Right lobe of liver (tissue), 6 donors: ENCODE measurements at regions not wholly inside any gene's neighbourhood (a gene's known extent, or its start where the extent isn't known, plus 50 kb on each side); places are given as distances from the start of the nearest gene placed in this dataset.
"Not testable (repeated sequence)": the region's sequence is repeated elsewhere in the genome, so short reads cannot be mapped to it uniquely, and the experiment has no call there.

Experiments
- ATAC-seq, 4 donors: fragments of 200-7000 bp; cut with Tn5 transposase; one replicate each; pipeline ENCODE4 v1.9.1; 2020; ENCODE audit warnings: mild to moderate bottlenecking in 4 of 4, moderate library complexity in 4 of 4
- DNase-seq, 3 donors: peaks; one replicate each; pipeline ENCODE4 v3.0.0-alpha.2; 2020
- H3K27ac ChIP-seq, 3 donors: fragments of 200-600 bp; one replicate each; pipeline ENCODE4 v1.8.0; 2022
- H3K27me3 ChIP-seq, 2 donors: fragments of 200-600 bp; one replicate each; pipeline ENCODE4 v1.8.0; 2022
- H3K36me3 ChIP-seq, 4 donors: fragments of 200-600 bp; sonication (generic) in 1 of 4; one replicate each; pipeline versions ENCODE4 v1.5.1 to v1.8.0; 2017 to 2022; ENCODE audit warnings: control low read depth in 1 of 4
- H3K4me1 ChIP-seq, 4 donors: fragments of 200-600 bp; sonication (generic) in 1 of 4; one replicate each; pipeline versions ENCODE4 v1.5.1 to v1.8.0; 2017 to 2022; ENCODE audit warnings: control low read depth in 1 of 4
- H3K4me3 ChIP-seq, 3 donors: fragments of 200-600 bp; one replicate each; pipeline ENCODE4 v1.8.0; 2022
- H3K9me3 ChIP-seq, 4 donors: fragments of 200-600 bp; sonication (generic) in 1 of 4; one replicate each; pipeline versions ENCODE4 v1.5.1 to v1.8.0; 2017 to 2022; ENCODE audit warnings: control low read depth in 1 of 4
- CTCF ChIP-seq, 4 donors: fragments of 200-600 bp in 3 of 4; fragments of 450-650 bp in 1 of 4; IDR thresholded peaks; one replicate each; pipeline versions ENCODE4 v1.5.1 to v1.8.0; 2016 to 2022; ENCODE audit warnings: antibody characterized with exemption in 4 of 4, mild to moderate bottlenecking in 2 of 4
- POLR2A ChIP-seq: fragments of 450-650 bp; IDR thresholded peaks from one replicate; pipeline ENCODE4 v1.6.1; 2017; ENCODE audit warnings: antibody characterized with exemption, mild to moderate bottlenecking
- WGBS: methylation state at CpG from one replicate; pipeline ENCODE4 v1.1.6; 2018; ENCODE audit warnings: low coverage, low lambda C conversion rate; ENCODE audit not compliant: insufficient coverage; ENCODE audit errors: missing lambda C conversion rate; 5-methylcytosine and 5-hydroxymethylcytosine counted together
- intact Hi-C, 2 donors: fragments of 100-400 bp; cut with DNase I; formaldehyde crosslinking; loops; one replicate each; pipeline versions ENCODE4 v1.11.2 to v1.14.1; 2022
- donor health status: DM: no; HTN: yes; CAD: no.
- donor health status: DM: no; HTN: no; CAD: no.
- donor health status: DM: no; HTN: no; CAD: no.
- donor health status: DM: no; HTN: yes; CAD: no.
- donor health status: DM: no; HTN: yes; CAD: no.

- H3K4me1 ChIP-seq, result no peaks in the 10 kb centered on the region
- no peaks in the 10 kb centered on the region for H3K27me3 ChIP-seq
- intact Hi-C loops, result no loop called here
- ATAC-seq, result no peak
- no peak overlapping the region for H3K27ac ChIP-seq
- no peaks in the 10 kb centered on the region for H3K36me3 ChIP-seq
- H3K4me3 ChIP-seq, result no peak overlapping the region
- TF ChIP-seq POLR2A (no peak), CTCF (IDR thresholded peaks at IDR 0.05) (no peak)
- 35% methylated on average over 3 of the region's 3 CpGs for WGBS
- no peak for DNase-seq
- H3K9me3 ChIP-seq, result no peaks in the 10 kb centered on the region
Measured at GRCh38 chr16:61105544-61105943, 930.7 kb downstream of the CDH8 start.

- no peak for ATAC-seq
- WGBS, result 34% methylated on average over 2 of the region's 2 CpGs
Measured at GRCh38 chr16:61098505-61098904, 937.7 kb downstream of the CDH8 start.

GRCh38 chr16:61091300-61091699, 944.9 kb downstream of the CDH8 start:
- H3K27me3 ChIP-seq, intact Hi-C loops, H3K27ac ChIP-seq, H3K36me3 ChIP-seq, DNase-seq, H3K4me1 ChIP-seq, H3K9me3 ChIP-seq, ATAC-seq, H3K4me3 ChIP-seq: not testable (repeated sequence)
- WGBS, result 66% methylated on average over 3 of the region's 7 CpGs

More at GRCh38 chr16:61098505-61098904, 937.7 kb downstream of the CDH8 start:
- H3K4me3 ChIP-seq, result no peak overlapping the region
- no peaks in the 10 kb centered on the region for H3K27me3 ChIP-seq
- H3K4me1 ChIP-seq, result no peaks in the 10 kb centered on the region
- H3K27ac ChIP-seq, result no peak overlapping the region
- TF ChIP-seq POLR2A, result no peak
- intact Hi-C loops, result no loop called here
- no peaks in the 10 kb centered on the region for H3K36me3 ChIP-seq
- H3K9me3 ChIP-seq, result no peaks in the 10 kb centered on the region
- DNase-seq, result no peak

GRCh38 chr16:61083711-61084110, 952.5 kb downstream of the CDH8 start:
- no peaks in the 10 kb centered on the region for H3K9me3 ChIP-seq
- no peak overlapping the region for H3K4me3 ChIP-seq
- TF ChIP-seq POLR2A (no peak), CTCF (IDR thresholded peaks at IDR 0.05) (no peak)
- H3K4me1 ChIP-seq, result no peaks in the 10 kb centered on the region
- no peak overlapping the region for H3K27ac ChIP-seq
- no peak for DNase-seq
- intact Hi-C loops, result no loop called here
- ATAC-seq, result no peak
- no peaks in the 10 kb centered on the region for H3K36me3 ChIP-seq
- 14% methylated on average over 1 of the region's 1 CpG for WGBS
- no peaks in the 10 kb centered on the region for H3K27me3 ChIP-seq

GRCh38 chr16:61074324-61074723, 961.9 kb downstream of the CDH8 start:
- H3K36me3 ChIP-seq, result no peaks in the 10 kb centered on the region
- no peaks in the 10 kb centered on the region for H3K9me3 ChIP-seq
- no peak overlapping the region for H3K27ac ChIP-seq
- ATAC-seq (no peak), DNase-seq (no peak)
- intact Hi-C loops, result no loop called here
- 54% methylated on average over 2 of the region's 2 CpGs for WGBS
- H3K27me3 ChIP-seq, result no peaks in the 10 kb centered on the region
- no peaks in the 10 kb centered on the region for H3K4me1 ChIP-seq
- no peak overlapping the region for H3K4me3 ChIP-seq
- TF ChIP-seq CTCF (IDR thresholded peaks at IDR 0.05), result no peak

GRCh38 chr16:61057635-61058034, 978.6 kb downstream of the CDH8 start:
- H3K4me1 ChIP-seq, result no peaks in the 10 kb centered on the region
- intact Hi-C loops, result no loop called here
- DNase-seq (no peak), ATAC-seq (no peak)
- no peak overlapping the region for H3K27ac ChIP-seq
- WGBS, result 63% methylated on average over 1 of the region's 1 CpG
- H3K27me3 ChIP-seq, result no peaks in the 10 kb centered on the region
- no peaks in the 10 kb centered on the region for H3K9me3 ChIP-seq
- no peak overlapping the region for H3K4me3 ChIP-seq
- no peak for TF ChIP-seq POLR2A
- TF ChIP-seq CTCF (IDR thresholded peaks at IDR 0.05), result no peak
- H3K36me3 ChIP-seq, result no peaks in the 10 kb centered on the region
